ENCODE measurements at regions not wholly inside any gene's neighbourhood (a gene's known extent, or its start where the extent isn't known, plus 50 kb on each side); places are given as distances from the start of the nearest gene placed in this dataset.

- no peak for TF ChIP-seq CREB1 (IDR thresholded peaks at IDR 0.05; ENCODE audit: low read depth)
- no peak for TF ChIP-seq EP300 (IDR thresholded peaks at IDR 0.05; ENCODE audit: borderline replicate concordance)
- no peak for TF ChIP-seq TEAD4 (IDR thresholded peaks at IDR 0.05)
- no peak for TF ChIP-seq RAD21 (IDR thresholded peaks at IDR 0.05; ENCODE audit: low read depth)
- no peak for TF ChIP-seq USF1 (IDR thresholded peaks at IDR 0.05)
- no peak for TF ChIP-seq TAF1 (IDR thresholded peaks at IDR 0.05; ENCODE audit: low read depth)
- TF ChIP-seq ZBTB7A (IDR thresholded peaks at IDR 0.05; ENCODE audit: low read depth) = no peak
- no peak for TF ChIP-seq CEBPB (IDR thresholded peaks at IDR 0.05)
- no peak for TF ChIP-seq MAX (IDR thresholded peaks at IDR 0.05)
- no peak for TF ChIP-seq EGR1 (IDR thresholded peaks at IDR 0.05)
- TF ChIP-seq YY1 (IDR thresholded peaks at IDR 0.05; ENCODE audit: low read depth) = no peak
- TF ChIP-seq TCF12 (IDR thresholded peaks at IDR 0.05; ENCODE audit: low read depth) = no peak
- no peak for TF ChIP-seq NFIC (IDR thresholded peaks at IDR 0.05)
- no peak for TF ChIP-seq REST (IDR thresholded peaks at IDR 0.05; ENCODE audit: low read depth)
- no peak for TF ChIP-seq FOXM1 (IDR thresholded peaks at IDR 0.05; ENCODE audit: borderline replicate concordance, low read depth)
Observed at GRCh38 chr1:83547901-83548300, 451.0 kb downstream of the TTLL7 start.

- TF ChIP-seq CEBPB (IDR thresholded peaks at IDR 0.05) (no peak), MAX (IDR thresholded peaks at IDR 0.05) (no peak), EGR1 (IDR thresholded peaks at IDR 0.05) (no peak), CREB1 (IDR thresholded peaks at IDR 0.05; ENCODE audit: low read depth) (no peak), EP300 (IDR thresholded peaks at IDR 0.05; ENCODE audit: borderline replicate concordance) (no peak), FOXM1 (IDR thresholded peaks at IDR 0.05; ENCODE audit: borderline replicate concordance, low read depth) (no peak), TAF1 (IDR thresholded peaks at IDR 0.05; ENCODE audit: low read depth) (no peak), YY1 (IDR thresholded peaks at IDR 0.05; ENCODE audit: low read depth) (no peak), TEAD4 (IDR thresholded peaks at IDR 0.05) (no peak), ZBTB7A (IDR thresholded peaks at IDR 0.05; ENCODE audit: low read depth) (no peak), REST (IDR thresholded peaks at IDR 0.05; ENCODE audit: low read depth) (no peak), USF1 (IDR thresholded peaks at IDR 0.05) (no peak), TCF12 (IDR thresholded peaks at IDR 0.05; ENCODE audit: low read depth) (no peak), RAD21 (IDR thresholded peaks at IDR 0.05; ENCODE audit: low read depth) (no peak), NFIC (IDR thresholded peaks at IDR 0.05) (no peak)
Observed at GRCh38 chr1:83546874-83547273, 452.1 kb downstream of the TTLL7 start.

GRCh38 chr1:83545066-83545862 lies 453.7 kb downstream of the TTLL7 start:
- TF ChIP-seq TEAD4 (IDR thresholded peaks at IDR 0.05) (no peak), FOXM1 (IDR thresholded peaks at IDR 0.05; ENCODE audit: borderline replicate concordance, low read depth) (no peak), RAD21 (IDR thresholded peaks at IDR 0.05; ENCODE audit: low read depth) (no peak; the same call in 1 of the 2 replicates), ZBTB7A (IDR thresholded peaks at IDR 0.05; ENCODE audit: low read depth) (no peak), NFIC (IDR thresholded peaks at IDR 0.05) (no peak), TCF12 (IDR thresholded peaks at IDR 0.05; ENCODE audit: low read depth) (no peak), REST (IDR thresholded peaks at IDR 0.05; ENCODE audit: low read depth) (no peak), EGR1 (IDR thresholded peaks at IDR 0.05) (no peak), MAX (IDR thresholded peaks at IDR 0.05) (no peak), TAF1 (IDR thresholded peaks at IDR 0.05; ENCODE audit: low read depth) (no peak), EP300 (IDR thresholded peaks at IDR 0.05; ENCODE audit: borderline replicate concordance) (no peak)

Measured in Ishikawa (cell line).